ENCODE measurements at regions not wholly inside any gene's neighbourhood (a gene's known extent, or its start where the extent isn't known, plus 50 kb on each side); places are given as distances from the start of the nearest gene placed in this dataset.

DNA sequence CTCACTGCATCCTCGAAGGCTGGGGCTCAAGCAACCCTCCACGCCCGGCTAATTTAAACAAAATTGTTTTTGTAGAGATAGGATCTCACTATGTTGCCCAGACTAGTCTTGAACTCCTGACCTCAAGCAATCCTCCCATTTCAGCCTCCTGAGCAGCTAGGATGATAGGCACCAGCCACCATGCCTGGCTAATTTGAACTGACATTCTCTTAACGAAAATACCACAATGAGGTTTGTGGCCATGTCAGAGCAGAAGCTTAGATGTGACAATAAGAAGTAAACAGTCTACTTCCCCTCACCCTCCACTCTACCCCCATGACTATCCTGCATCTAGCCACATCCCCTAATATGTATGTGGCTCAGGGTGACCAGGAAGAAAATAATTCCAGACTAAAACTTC is 74.8 kb upstream of the PLCB4 start:
- TF ChIP-seq, protein P1, sequence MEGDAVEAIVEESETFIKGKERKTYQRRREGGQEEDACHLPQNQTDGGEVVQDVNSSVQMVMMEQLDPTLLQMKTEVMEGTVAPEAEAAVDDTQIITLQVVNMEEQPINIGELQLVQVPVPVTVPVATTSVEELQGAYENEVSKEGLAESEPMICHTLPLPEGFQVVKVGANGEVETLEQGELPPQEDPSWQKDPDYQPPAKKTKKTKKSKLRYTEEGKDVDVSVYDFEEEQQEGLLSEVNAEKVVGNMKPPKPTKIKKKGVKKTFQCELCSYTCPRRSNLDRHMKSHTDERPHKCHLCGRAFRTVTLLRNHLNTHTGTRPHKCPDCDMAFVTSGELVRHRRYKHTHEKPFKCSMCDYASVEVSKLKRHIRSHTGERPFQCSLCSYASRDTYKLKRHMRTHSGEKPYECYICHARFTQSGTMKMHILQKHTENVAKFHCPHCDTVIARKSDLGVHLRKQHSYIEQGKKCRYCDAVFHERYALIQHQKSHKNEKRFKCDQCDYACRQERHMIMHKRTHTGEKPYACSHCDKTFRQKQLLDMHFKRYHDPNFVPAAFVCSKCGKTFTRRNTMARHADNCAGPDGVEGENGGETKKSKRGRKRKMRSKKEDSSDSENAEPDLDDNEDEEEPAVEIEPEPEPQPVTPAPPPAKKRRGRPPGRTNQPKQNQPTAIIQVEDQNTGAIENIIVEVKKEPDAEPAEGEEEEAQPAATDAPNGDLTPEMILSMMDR (conservative IDR thresholded peaks at IDR 0.05; ENCODE audit: low read depth, low read length) = no peak
- TF ChIP-seq EZH2 (IDR thresholded peaks at IDR 0.05; ENCODE audit: borderline replicate concordance, low read depth, low read length, poor library complexity, severe bottlenecking) = no peak
